Heart right ventricle (tissue), 16 donors: ENCODE measurements at regions not wholly inside any gene's neighbourhood (a gene's known extent, or its start where the extent isn't known, plus 50 kb on each side); places are given as distances from the start of the nearest gene placed in this dataset.
"Not testable (repeated sequence)": the region's sequence is repeated elsewhere in the genome, so short reads cannot be mapped to it uniquely, and the experiment has no call there.

Experiments
- ATAC-seq, 8 donors: fragments of 200-7000 bp; cut with Tn5 transposase; one replicate each; pipeline ENCODE4 v1.9.1; 2020; ENCODE audit warnings: mild to moderate bottlenecking in 8 of 8, moderate library complexity in 8 of 8, moderate number of reproducible peaks in 1 of 8
- DNase-seq, 2 donors: peaks; one replicate each; pipeline ENCODE4 v3.0.0-alpha.2; 2020
- H3K27ac ChIP-seq, 10 donors: fragments of 200-600 bp; sonication (generic) in 2 of 10; one replicate each; pipeline versions ENCODE4 v1.5.0 to v1.8.0; 2020 to 2022; ENCODE audit warnings: mild to moderate bottlenecking in 3 of 10
- H3K27me3 ChIP-seq, 7 donors: fragments of 200-600 bp; one replicate each; pipeline ENCODE4 v1.8.0; 2021 to 2022; ENCODE audit warnings: mild to moderate bottlenecking in 2 of 7
- H3K36me3 ChIP-seq, 9 donors: fragments of 200-600 bp; sonication (generic) in 1 of 9; one replicate each; pipeline versions ENCODE4 v1.5.0 to v1.8.0; 2020 to 2022; ENCODE audit warnings: mild to moderate bottlenecking in 2 of 9
- H3K4me1 ChIP-seq, 9 donors: fragments of 200-600 bp; sonication (generic) in 1 of 9; one replicate each; pipeline versions ENCODE4 v1.5.0 to v1.8.0; 2020 to 2022; ENCODE audit warnings: mild to moderate bottlenecking in 4 of 9
- H3K4me3 ChIP-seq, 10 donors: fragments of 200-600 bp; sonication (generic) in 2 of 10; one replicate each; pipeline versions ENCODE4 v1.5.0 to v1.8.0; 2020 to 2022; ENCODE audit warnings: mild to moderate bottlenecking in 7 of 10, moderate library complexity in 2 of 10
- H3K9me3 ChIP-seq, 11 donors: fragments of 200-600 bp in 10 of 11; sonication (generic) in 2 of 11; one replicate each; pipeline versions ENCODE4 v1.5.0 to v1.8.0; 2013 to 2022; ENCODE audit warnings: mild to moderate bottlenecking in 2 of 11, control low read depth in 1 of 11, moderate library complexity in 1 of 11
- CTCF ChIP-seq, 9 donors: fragments of 200-600 bp; sonication (generic) in 2 of 9; IDR thresholded peaks; one replicate each; pipeline versions ENCODE4 v1.5.0 to v1.8.0; 2021 to 2022; ENCODE audit warnings: antibody characterized with exemption in 9 of 9, mild to moderate bottlenecking in 5 of 9, moderate library complexity in 1 of 9
- WGBS, 2 donors: extraction: QIAGEN DNeasy Blood & Tissue Kit; methylation state at CpG; one replicate each; pipeline ENCODE4 v1.1.7; 2013; ENCODE audit warnings: inconsistent platforms in 1 of 2; 5-methylcytosine and 5-hydroxymethylcytosine counted together
- intact Hi-C, 10 donors: fragments of 100-400 bp; cut with DNase I; formaldehyde crosslinking; loops; one replicate each; pipeline versions ENCODE4 v1.11.1 to v1.14.2; 2022
- donor health status: Arrhythmogenic right ventricular cardiomyopathy.
- donor health status: ischemic (EF 13 %, LVEDD 7.1; RV severe dilation, severe dysfunction).
- donor health status: healthy with polysubstance abuse.
- donor health status: DM: no; HTN: yes; CAD: no.
- donor health status: DM: no; HTN: no; CAD: no.
- donor health status: ischemic (EF 25% LVEDD 6.9; RV normal size, moderate dysfunction).
- donor health status: ischemic (EF 25% LVEDD 5.7; RV mildly dilated, moderate dysfunction).
- donor health status: healthy.
- donor health status: DM: yes; HTN: yes; CAD: no.
- donor health status: Ischemic cardiomyopathy.
- donor health status: ischemic (EF 35%, LVEDD 5.7; RV mildly dilated, moderate dysfunction).
- donor health status: nonischemic (EF 11% LVEDD 7.7; RV severe dilation, severe dysfunction).
- donor health status: DM: yes; HTN: yes; CAD: no.
- donor health status: PGD.
- donor health status: ischemic (EF 29% LVEDD 5.4; RV normal size, mild dysfunction).
- donor health status: nonischemic (EF 23%, LVEDD 6.1; RV moderate dilation, normal function).

DNA sequence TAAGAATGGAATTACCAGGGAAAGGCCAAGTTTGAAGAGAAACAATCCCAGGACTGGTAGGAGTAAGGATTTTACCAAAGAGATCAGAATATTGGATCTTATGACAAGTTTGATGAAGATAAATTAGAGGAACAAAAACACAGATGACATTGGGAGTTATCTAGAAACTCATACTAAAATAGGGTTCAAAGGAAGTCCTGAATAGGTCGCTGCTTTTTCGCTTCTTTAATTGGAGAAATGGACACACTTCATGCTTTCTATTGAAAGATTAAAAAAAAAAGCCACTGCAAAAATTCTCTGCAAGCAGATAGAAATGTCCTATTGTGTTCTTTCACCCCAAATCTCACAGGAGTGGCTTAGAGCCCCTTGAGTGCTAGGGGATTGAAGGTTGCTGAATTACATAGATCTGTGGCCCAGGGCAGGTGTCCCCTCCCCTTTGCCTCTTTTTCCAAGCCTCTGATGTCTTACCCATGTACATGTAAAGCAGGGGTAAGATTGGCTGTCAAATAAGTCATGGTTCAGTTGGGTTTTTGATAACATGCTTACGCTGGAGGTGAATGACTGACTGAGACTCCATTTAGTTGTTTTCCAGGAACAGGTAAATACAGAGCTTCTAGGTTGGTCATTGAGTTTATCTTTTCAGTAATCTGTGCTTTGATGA is 152.0 kb downstream of the OR13A1 start:
- H3K27ac ChIP-seq, result no peak overlapping the region
- intact Hi-C loops, result no loop called here

DNA sequence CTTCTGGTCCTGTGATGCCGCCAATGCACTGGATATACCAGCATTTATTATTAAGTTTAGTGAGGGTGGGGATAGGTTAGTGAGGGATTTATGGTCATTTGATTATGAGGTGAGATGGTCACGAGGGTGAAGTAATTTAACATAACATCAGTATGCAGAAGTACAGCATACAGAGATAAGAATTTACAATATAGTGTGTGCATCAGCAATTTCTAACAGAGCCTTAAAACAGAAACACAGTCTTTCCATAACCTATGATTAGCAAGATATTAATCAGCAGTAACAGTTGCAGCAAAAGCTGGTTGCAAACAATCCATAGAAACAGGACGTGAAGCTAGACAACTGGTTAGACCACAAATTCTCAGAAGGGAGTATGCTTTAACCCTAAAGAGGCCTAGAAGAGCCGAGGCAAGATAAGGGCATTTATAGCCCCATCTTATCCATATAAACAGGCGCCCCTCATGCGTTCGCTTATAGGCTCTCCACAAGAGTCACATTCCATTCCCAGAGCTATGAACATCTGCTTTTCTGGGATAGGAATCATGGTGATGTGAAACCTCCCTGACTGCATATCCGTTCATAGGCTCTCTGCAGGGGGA is 139.8 kb downstream of the OR13A1 start:
- DNase-seq, intact Hi-C loops, H3K36me3 ChIP-seq, H3K9me3 ChIP-seq, H3K4me1 ChIP-seq, H3K4me3 ChIP-seq, H3K27ac ChIP-seq, ATAC-seq, H3K27me3 ChIP-seq: not testable (repeated sequence)
- 51 to 65% methylated on average over 8 of the region's 8 CpGs for WGBS, 2 donors

More for the DNA sequence above, 152.0 kb downstream of the OR13A1 start:
- no peak overlapping the region for H3K4me3 ChIP-seq
- H3K4me1 ChIP-seq, result no peaks in the 10 kb centered on the region
- no peaks in the 10 kb centered on the region for H3K36me3 ChIP-seq
- no peaks in the 10 kb centered on the region for H3K27me3 ChIP-seq
- H3K9me3 ChIP-seq, result no peaks in the 10 kb centered on the region
- no peak for TF ChIP-seq CTCF (IDR thresholded peaks at IDR 0.05)
- no peak for DNase-seq
- no peak for ATAC-seq
- WGBS, 2 donors, result 87 to 94% methylated on average over 3 of the region's 3 CpGs

- 67 to 72% methylated on average over 13 of the region's 13 CpGs for WGBS, 2 donors
- peak in 4 of 8 donors; percentile 19 to 56 (median 35) for ATAC-seq
Observed at GRCh38 chr10:45179691-45180090, 135.7 kb downstream of the OR13A1 start.

DNA sequence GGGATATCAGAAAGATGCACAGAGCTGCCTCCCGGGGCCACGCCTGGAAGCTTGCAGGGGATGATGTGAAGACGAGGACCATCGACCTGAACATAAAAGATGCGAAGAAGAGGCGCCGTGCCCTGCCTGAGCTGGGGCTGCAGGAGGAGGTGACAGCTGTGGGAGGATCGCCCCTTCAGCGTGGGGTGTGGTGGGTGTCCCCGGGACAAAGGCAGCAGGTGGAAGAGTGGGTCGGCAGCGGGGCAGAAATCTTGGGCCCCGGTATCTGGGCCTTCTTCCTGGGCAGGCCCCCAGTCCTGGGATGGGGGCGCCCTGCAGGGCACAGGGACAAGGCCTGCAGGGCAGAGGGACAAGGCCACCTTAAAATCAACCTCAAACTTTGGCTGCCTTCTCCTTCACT is 134.9 kb downstream of the OR13A1 start:
- peaks cover 0 to 8% (median 0%) of the 10 kb centered on the region in 7 donors for H3K27me3 ChIP-seq
- H3K4me1 ChIP-seq, result no peaks in the 10 kb centered on the region
- no peaks in the 10 kb centered on the region for H3K9me3 ChIP-seq
- TF ChIP-seq CTCF (IDR thresholded peaks at IDR 0.05), result no peak
- no peaks in the 10 kb centered on the region for H3K36me3 ChIP-seq
- no peak overlapping the region for H3K4me3 ChIP-seq
- ATAC-seq (no peak), DNase-seq (no peak)
- 96% methylated on average over 14 of the region's 14 CpGs for WGBS, 2 donors
- intact Hi-C loops, result no loop called here
- H3K27ac ChIP-seq, result no peak overlapping the region

More at GRCh38 chr10:45179691-45180090, 135.7 kb downstream of the OR13A1 start:
- peak in 1 of 2 donors; percentile 8 for DNase-seq
- no peak for TF ChIP-seq CTCF (IDR thresholded peaks at IDR 0.05)
- no peak overlapping the region for H3K27ac ChIP-seq
- H3K27me3 ChIP-seq, result peaks cover 0 to 8% (median 0%) of the 10 kb centered on the region in 7 donors
- no peaks in the 10 kb centered on the region for H3K9me3 ChIP-seq
- no peaks in the 10 kb centered on the region for H3K36me3 ChIP-seq
- no peak overlapping the region for H3K4me3 ChIP-seq
- no peaks in the 10 kb centered on the region for H3K4me1 ChIP-seq
- intact Hi-C loops, result no loop called here
